SK-N-DZ (cell line): ENCODE measurements at regions not wholly inside any gene's neighbourhood (a gene's known extent, or its start where the extent isn't known, plus 50 kb on each side); places are given as distances from the start of the nearest gene placed in this dataset.
"Not testable (repeated sequence)": the region's sequence is repeated elsewhere in the genome, so short reads cannot be mapped to it uniquely, and the experiment has no call there.

ENCODE experiments used
- DNase-seq: peaks from one replicate; pipeline ENCODE4 v3.0.0-alpha.2; 2015; ENCODE audit warnings: low spot score

- no peak for DNase-seq
These were observed 206.2 kb downstream of the VAPA start for GRCh38 chr18:10119991-10120390.

DNA sequence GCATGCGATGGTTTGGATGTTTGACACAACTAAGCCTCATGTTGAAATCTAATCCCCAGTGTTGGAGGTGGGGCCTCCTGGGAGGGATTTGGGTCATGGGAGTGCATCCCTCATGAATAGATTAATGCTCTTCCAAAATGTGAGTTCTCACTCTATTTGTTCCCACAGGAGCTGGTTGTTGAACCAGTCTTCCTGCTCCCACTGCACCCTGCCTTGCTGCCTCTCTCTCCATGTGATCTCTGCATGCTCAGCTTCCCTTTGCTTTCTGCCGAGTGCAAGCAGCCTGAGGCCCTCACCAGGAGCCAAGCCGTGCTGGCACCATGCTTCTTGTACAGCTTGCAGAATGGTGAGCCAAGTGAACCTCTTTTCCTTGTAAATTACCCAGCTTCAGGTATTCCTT, 206.8 kb downstream of the VAPA start:
- no peak for DNase-seq

GRCh38 chr18:10121028-10121427, 207.2 kb downstream of the VAPA start:
- DNase-seq = no peak

DNA sequence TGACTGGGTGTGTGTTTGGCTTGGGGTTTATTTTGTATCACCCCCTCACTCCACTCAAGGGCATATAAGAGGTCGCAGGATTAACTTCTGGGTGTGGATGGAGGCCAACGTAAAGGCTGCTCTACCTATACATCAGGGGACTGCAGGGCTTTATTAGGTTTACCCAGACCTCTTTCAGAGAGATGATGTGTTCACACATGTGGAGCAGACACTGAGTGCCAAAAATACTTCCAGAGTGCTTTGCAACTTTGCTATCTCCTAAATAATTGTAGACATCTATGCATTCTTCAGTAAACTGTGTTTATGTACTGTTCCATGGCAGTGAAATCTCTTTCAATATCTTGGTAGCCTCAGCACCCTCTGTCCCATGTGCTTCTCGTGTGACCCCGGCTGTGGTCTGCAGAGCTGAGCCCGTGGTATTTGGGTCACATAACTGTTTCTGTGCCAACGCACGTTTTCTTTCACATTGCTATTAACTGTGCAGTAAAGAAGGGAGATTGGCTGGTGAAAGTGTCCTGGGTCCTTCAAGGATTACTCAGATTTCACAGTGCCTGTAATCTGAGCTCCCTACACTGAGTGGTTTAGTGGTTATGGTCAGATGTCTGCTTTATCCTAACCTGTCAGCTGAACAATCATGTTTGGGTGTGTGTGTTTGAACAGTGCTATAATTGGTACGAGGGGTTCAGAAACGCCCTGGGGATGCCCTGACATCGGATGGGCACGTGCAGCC, 208.1 kb downstream of the VAPA start:
- peak; percentile 59 for DNase-seq

DNA sequence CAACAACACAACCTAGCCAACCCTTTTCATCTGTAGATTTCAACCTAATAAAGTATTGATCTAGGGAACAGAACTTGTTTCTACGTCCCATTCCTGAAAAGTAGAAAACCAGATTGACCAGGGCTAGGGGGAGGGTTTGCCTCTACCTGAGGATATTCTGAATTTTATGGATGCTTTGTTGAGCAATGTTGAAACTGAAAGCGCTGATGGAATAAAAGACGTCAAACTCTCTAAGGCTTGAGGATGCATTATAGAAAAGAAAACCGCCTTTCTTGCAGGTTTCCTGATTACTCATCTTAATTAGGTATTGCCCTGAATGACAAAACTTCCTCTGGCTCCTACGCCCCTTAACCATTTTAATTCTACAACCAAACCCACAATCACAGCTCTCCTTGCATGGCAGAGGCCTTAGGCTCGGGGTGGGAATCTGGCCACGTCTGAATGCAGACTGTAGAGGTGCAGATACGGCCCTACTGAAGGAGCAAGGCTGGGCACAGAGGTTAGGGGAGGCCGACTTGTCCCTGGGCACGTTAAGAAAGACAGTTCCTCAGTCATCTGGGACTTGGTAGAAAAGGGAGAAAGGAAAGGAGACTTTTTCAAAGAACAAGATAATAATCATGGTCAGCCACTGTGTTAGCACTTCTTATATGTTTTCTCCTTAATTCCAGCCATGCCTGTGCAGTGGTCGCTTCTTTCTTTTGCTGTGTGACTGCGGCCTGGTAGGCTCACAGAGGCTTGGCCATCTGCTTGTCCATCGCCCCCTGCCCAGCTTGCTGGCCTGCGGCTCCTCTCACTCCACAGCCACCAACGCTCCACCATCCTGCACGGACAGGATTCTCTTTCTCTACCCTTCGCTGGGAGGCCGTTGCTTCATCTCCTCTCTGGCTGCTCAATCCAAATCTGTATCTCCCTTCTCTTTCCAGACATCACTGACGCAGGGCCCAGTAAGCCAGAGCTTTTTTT, 209.5 kb downstream of the VAPA start:
- no peak for DNase-seq

GRCh38 chr18:10124071-10124470, 210.3 kb downstream of the VAPA start:
- no peak for DNase-seq

DNA sequence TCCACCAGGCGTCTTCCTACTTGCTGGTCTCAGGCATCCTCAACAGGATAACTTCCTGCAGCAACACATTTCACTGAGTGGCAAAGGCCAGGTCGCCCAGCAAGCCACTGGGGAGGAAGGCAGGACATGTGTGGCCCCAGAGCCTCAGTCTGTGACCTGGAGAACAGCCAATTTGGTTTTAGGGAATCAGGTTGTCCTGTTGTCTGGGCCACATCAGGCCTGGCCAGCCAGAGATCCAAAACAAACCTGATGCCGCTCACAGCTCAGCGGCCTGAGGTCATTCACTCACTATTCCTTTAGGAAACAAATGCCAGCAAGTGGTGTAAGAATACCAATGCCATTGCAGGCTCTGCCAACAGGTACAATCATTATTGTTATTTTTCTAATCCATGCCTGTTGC, 210.7 kb downstream of the VAPA start:
- no peak for DNase-seq

DNA sequence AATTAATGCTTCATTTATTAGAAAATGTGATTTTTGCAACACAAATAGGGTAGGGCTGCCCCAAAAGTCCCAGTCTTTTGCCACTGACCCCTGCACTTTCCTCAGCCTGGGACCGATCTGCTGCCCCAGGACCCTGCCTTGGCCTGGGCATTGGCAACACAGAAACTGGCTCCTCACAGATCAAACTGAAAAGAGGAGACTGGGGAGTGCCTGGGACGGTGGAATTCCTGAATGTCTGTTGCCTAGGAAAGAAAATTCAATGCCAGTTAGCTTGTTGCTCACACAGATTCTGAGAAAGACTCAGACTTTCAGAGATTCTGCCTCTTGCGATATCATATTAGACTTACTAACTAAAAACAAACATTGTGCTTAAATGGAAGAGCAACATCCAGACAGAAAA, 211.2 kb downstream of the VAPA start:
- DNase-seq = no peak

GRCh38 chr18:10127729-10128128, 213.9 kb downstream of the VAPA start:
- no peak for DNase-seq

- peak; percentile 33 for DNase-seq
These were observed 215.2 kb downstream of the VAPA start for GRCh38 chr18:10128921-10129501.

GRCh38 chr18:10130606-10131005, 216.8 kb downstream of the VAPA start:
- no peak for DNase-seq

DNA sequence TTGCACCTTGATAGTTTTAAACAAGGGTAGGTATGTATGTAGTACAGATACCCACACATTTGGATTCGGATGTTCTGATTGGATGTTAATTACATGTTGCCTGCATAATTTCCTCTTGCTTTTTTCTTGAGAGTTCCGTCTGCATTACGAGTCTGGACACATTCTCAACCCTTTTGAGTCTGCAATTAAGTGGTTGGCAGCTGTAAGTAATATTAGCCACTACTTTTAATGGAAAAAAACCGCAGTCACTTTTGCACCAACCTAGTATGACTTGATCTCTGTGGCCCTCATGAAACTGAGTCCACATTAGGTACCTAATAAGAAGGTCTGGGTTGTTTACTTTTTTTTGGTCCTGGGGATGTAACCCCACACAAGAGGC, 217.3 kb downstream of the VAPA start:
- no peak for DNase-seq

DNA sequence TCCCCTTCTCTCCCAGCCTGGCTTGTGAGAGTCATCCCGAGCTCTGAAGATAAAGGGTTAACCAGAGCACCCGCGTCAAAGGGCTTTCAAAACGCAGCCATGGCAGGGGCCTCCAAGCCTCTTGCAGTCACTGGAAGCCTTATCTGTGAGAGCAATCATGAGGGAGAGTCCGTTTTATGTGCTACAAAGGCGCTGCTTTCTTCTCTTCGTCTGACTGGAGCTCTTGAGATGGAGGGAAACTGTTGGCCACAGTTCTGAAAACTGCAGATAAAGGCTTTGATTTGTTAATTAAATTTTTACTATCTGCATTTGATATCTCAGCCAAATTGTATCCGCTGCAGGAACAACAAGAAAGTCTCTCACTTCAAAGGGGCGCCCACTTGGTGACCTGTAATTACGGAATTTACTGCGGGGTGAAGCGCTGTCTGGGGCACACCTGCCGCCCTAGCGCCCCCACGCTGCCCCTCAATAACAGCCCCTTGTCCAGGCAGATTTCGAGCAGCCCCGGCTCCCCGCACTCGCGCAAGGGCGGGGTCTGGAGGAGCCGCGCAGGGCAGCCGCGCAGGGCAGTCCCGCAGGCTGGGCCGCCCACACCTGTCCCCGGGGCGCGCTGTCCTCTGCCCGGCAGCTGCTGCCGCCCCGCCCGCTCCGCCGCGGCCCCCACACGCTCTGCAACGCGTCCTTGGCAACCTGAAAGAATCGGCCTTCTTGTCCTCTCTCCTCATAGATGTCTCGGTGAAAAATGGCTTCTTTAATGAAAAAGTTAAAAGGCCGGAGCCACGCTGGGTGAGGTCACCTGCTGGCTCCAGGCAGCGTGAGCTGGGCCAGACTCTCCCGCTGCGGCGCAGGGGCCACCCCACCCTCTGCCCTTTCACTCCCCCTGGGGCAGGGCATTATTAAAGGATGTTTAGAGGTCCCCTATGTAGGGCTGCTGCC, 217.9 kb downstream of the VAPA start:
- peak; percentile 73 for DNase-seq

DNA sequence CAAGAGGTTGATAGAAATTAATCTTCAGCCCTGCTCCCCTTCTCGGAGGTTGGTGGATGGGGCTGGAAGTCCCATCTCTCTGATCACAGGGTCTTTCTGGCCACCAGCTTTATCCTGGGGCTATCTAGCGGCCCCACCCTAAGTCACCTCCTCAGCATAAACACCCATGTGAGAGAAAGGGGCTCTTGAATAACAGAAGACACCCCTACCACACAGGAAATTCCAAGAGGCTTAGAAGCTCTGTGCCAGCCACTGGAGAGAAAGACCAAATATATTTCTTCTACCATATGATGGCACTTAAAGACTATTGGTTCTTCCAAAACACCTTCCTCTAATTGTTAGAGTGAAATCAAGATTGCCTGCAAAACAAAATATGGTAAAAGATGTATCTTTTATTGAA, 219.7 kb downstream of the VAPA start:
- DNase-seq = no peak

GRCh38 chr18:10134204-10134603, 220.4 kb downstream of the VAPA start:
- no peak for DNase-seq

- not testable (repeated sequence) for DNase-seq
These were observed 220.9 kb downstream of the VAPA start for GRCh38 chr18:10134749-10135148.

DNA sequence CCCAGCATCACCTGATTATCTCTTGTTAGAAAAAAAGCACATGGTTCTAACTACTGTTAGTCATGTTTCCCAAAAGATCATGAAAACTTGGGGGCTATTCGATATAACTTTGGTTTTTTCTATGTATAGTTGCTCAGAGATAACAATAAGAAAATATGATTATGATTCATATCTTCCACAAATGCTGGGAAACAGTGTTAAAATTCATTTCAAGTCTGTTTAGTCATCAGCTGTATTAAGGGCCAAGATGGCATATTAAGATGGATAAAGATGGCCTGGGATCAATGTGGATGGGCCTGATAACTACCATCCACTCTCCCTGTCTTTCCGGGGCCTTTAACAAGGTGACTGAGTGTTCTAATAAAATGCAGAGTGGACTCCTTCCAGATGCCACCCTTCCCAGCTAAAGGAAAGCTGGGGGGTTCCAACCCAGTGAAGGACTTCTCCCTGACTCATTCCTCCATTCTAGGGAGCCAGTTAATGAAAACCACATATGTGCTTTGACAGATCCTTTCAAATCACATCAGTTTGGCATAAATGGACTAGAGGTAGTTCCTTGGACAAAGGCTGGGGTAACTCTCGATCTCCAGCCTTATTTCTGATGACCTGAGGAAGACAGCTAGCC, 221.6 kb downstream of the VAPA start:
- no peak for DNase-seq

GRCh38 chr18:10138719-10139118, 224.9 kb downstream of the VAPA start:
- no peak for DNase-seq

- no peak for DNase-seq
These were observed 226.1 kb downstream of the VAPA start for GRCh38 chr18:10139783-10140410.
